ENCODE measurements at regions not wholly inside any gene's neighbourhood (a gene's known extent, or its start where the extent isn't known, plus 50 kb on each side); places are given as distances from the start of the nearest gene placed in this dataset.

- no peak overlapping the region for H3K4me3 ChIP-seq
- intact Hi-C loops (cut with DNase I; ENCODE audit: low total_unique reads): no loop called here
- TF ChIP-seq POLR2A (IDR thresholded peaks at IDR 0.05) (no peak), CTCF (IDR thresholded peaks at IDR 0.05) (no peak)
- H3K4me1 ChIP-seq: no peaks in the 10 kb centered on the region
- H3K36me3 ChIP-seq: no peaks in the 10 kb centered on the region
- no peak for DNase-seq
- no peak overlapping the region for H3K27ac ChIP-seq
- no peaks in the 10 kb centered on the region for H3K27me3 ChIP-seq
- no peaks in the 10 kb centered on the region for H3K9me3 ChIP-seq
Observed at GRCh38 chr6:9543649-9544048, 871.2 kb downstream of the TFAP2A start.

GRCh38 chr6:9540534-9541126, 874.2 kb downstream of the TFAP2A start:
- intact Hi-C loops (cut with DNase I; ENCODE audit: low total_unique reads): no loop called here
- Histone ChIP-seq H3K4me3 (no peak overlapping the region), H3K36me3 (no peaks in the 10 kb centered on the region), H3K4me1 (no peaks in the 10 kb centered on the region), H3K27ac (no peak overlapping the region), H3K27me3 (no peaks in the 10 kb centered on the region), H3K9me3 (no peaks in the 10 kb centered on the region)
- TF ChIP-seq CTCF (IDR thresholded peaks at IDR 0.05) (peak in 3 of 4 experiments; percentile 12 to 41 (median 38)), POLR2A (IDR thresholded peaks at IDR 0.05) (no peak)
- DNase-seq: no peak

- H3K4me3 ChIP-seq: no peak overlapping the region
- DNase-seq: no peak
- H3K27me3 ChIP-seq: no peaks in the 10 kb centered on the region
- no peaks in the 10 kb centered on the region for H3K36me3 ChIP-seq
- H3K4me1 ChIP-seq: no peaks in the 10 kb centered on the region
- TF ChIP-seq CTCF (IDR thresholded peaks at IDR 0.05) (no peak), POLR2A (IDR thresholded peaks at IDR 0.05) (no peak)
- no peak overlapping the region for H3K27ac ChIP-seq
- intact Hi-C loops (cut with DNase I; ENCODE audit: low total_unique reads): no loop called here
- H3K9me3 ChIP-seq: no peaks in the 10 kb centered on the region
Observed at GRCh38 chr6:9540126-9540525, 874.7 kb downstream of the TFAP2A start.

- no peak for DNase-seq
- intact Hi-C loops (cut with DNase I; ENCODE audit: low total_unique reads): no loop called here
- no peak overlapping the region for H3K27ac ChIP-seq
- H3K4me3 ChIP-seq: no peak overlapping the region
- no peak for TF ChIP-seq CTCF (IDR thresholded peaks at IDR 0.05)
- no peak for TF ChIP-seq POLR2A (IDR thresholded peaks at IDR 0.05)
- no peaks in the 10 kb centered on the region for H3K9me3 ChIP-seq
- no peaks in the 10 kb centered on the region for H3K4me1 ChIP-seq
- H3K27me3 ChIP-seq: no peaks in the 10 kb centered on the region
- H3K36me3 ChIP-seq: no peaks in the 10 kb centered on the region
Observed at GRCh38 chr6:9539231-9539755, 875.6 kb downstream of the TFAP2A start.

- intact Hi-C loops (cut with DNase I; ENCODE audit: low total_unique reads): no loop called here
- Histone ChIP-seq H3K27me3 (no peaks in the 10 kb centered on the region), H3K9me3 (no peaks in the 10 kb centered on the region), H3K4me1 (no peaks in the 10 kb centered on the region), H3K4me3 (no peak overlapping the region), H3K27ac (no peak overlapping the region), H3K36me3 (no peaks in the 10 kb centered on the region)
- DNase-seq: no peak
- TF ChIP-seq CTCF (IDR thresholded peaks at IDR 0.05): no peak
Observed at GRCh38 chr6:9537381-9537780, 877.5 kb downstream of the TFAP2A start.

Data from uterus (tissue), 3 donors.